Activated CD8-positive, alpha-beta memory T cell treated with anti-CD3 and anti-CD28 coated beads for 36 hours (primary cell): ENCODE measurements at regions not wholly inside any gene's neighbourhood (a gene's known extent, or its start where the extent isn't known, plus 50 kb on each side); places are given as distances from the start of the nearest gene placed in this dataset.

Source experiments
- CTCF ChIA-PET: fragments of 350-600 bp; sonication (Branson Sonifier 250); formaldehyde crosslinking; loops from one replicate; lab custom pipeline; 2021; ENCODE audit warnings: antibody characterized with exemption; lab: Charles Lee
- POLR2A ChIA-PET: fragments of 350-600 bp; sonication (Branson Sonifier 250); formaldehyde crosslinking; loops from one replicate; lab custom pipeline; 2021; ENCODE audit warnings: antibody characterized with exemption; lab: Charles Lee

GRCh38 chr1:25110036-25110435 lies 122.3 kb downstream of the SYF2 start:
- ChIA-PET CTCF (interaction anchor here (1.1 kb wide), 1 partner anchor 11 kb away, joined by 3 read pairs; no protein-coding TSS in a partner anchor), POLR2A (no interaction called here)

DNA sequence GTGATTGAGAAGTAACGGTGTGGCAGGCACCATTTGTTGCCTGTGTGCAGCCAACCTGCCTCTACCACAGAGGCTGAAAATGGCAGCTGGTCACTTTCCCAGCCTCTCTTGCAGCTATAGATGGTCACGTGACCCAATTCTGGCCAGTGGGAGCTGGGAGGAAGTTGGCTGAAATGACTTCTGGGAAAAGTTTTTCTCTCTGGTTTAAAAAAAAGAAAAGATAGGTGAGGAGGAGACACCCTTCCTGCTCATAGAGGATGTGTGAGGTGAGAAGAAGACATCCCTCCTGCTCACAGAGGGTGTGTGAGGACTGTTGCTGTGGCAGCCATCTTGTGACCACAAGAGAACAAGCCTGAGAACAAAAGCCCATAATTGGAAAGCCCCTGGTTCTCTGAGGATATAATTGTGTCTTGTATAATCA lies 122.8 kb downstream of the SYF2 start:
- ChIA-PET POLR2A (no interaction called here), CTCF (interaction anchor here (1.1 kb wide), 1 partner anchor 11 kb away, joined by 3 read pairs; no protein-coding TSS in a partner anchor)

- POLR2A ChIA-PET = no interaction called here
Observed at GRCh38 chr1:25107643-25108010, 124.7 kb downstream of the SYF2 start.

DNA sequence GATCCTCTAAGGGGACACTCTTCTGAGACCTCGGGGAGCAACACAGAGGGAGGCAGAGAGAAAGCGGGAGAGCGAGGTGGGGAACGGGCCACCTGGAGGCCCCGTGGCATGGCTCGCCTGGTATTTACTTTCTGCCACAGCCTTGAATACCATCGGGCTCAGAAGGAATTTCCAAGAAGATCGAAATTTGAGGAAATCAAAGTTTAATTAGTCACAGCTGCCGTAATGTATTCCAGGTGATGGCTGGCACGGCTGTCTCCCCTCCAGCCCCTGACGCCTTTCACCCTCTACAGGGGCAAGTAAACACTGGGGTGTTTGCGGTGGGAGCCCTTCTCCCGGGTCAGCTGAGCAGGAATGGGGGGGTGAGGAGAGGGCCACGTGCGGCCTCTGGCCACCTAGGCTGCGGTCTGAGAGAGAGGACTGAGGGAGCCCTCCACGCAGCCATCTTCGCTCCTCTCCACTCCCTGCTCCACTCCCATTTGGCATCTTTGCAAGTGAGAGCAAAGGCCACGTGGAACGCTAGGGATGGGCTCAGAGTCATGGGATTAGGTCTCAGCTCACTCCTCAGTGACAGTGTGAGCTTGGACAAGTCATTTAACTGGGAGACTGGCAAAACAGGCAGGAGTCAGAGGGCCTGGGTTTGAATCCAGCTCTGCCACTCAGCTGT lies 125.2 kb downstream of the SYF2 start:
- ChIA-PET CTCF (interaction anchor here (0.5 to 1.4 kb wide), 3 partner anchors 10 to 837 kb away, joined by 3 to 6 read pairs (median 3); no protein-coding TSS in a partner anchor), POLR2A (no interaction called here)

More at GRCh38 chr1:25107643-25108010, 124.7 kb downstream of the SYF2 start:
- CTCF ChIA-PET = interaction anchor here (0.9 kb wide), 1 partner anchor 65 kb away, joined by 3 read pairs; no protein-coding TSS in a partner anchor

GRCh38 chr1:25106352-25106751 lies 126.0 kb downstream of the SYF2 start:
- CTCF ChIA-PET = interaction anchor here (0.5 to 1.4 kb wide), 3 partner anchors 9 to 838 kb away, joined by 3 to 6 read pairs (median 3); no protein-coding TSS in a partner anchor
- POLR2A ChIA-PET = no interaction called here

DNA sequence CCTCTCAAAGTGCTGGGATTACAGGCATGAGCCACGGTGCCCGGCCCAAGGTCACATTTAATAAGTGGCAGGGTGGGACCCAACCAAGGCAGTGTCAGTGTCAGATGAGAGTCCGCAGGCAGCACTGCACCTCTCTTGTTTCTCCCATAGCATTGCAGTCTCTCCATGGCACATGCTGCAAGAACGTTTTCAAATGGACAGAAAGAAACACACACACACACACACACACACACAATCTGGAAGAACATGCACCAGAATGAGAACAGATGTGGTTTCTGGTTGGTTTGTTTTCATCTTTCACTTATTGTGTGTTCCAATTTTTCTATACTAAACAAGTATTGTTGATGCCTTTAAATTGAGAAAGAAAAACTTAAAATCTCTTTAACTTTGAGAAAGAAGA lies 126.5 kb downstream of the SYF2 start:
- CTCF ChIA-PET = interaction anchor here (0.8 to 1.4 kb wide), 2 partner anchors 8 to 69 kb away, joined by 3 read pairs; no protein-coding TSS in a partner anchor
- POLR2A ChIA-PET = no interaction called here

DNA sequence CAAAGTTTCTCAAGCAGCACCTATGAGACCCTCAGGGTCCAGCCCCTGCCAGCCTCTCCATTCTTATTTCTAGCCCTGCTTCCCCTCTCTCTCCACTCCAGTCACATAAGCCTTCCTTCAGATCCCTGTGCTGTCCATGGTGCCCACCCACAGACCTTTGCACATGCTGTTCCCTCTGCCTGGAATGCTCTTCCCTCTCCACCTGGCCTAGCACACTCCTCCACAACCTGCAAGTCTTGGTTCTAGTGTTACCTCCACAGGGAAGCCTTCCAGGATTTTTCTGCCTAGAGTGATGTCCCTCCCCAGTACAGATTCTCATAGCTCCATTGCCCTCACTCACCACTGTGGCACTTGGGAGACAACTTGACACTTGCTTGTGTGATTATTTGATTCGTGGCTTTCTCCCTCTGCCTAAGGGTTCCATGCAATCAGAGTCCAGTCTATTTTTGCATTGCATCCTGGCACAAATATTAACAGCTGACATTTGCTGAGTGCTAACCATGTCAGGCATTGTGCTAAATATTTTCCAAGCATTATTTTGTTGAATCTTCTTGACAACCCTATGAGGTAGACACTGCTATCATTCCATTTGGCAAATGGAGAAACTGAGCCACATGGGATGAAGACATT lies 127.3 kb downstream of the SYF2 start:
- POLR2A ChIA-PET = no interaction called here

DNA sequence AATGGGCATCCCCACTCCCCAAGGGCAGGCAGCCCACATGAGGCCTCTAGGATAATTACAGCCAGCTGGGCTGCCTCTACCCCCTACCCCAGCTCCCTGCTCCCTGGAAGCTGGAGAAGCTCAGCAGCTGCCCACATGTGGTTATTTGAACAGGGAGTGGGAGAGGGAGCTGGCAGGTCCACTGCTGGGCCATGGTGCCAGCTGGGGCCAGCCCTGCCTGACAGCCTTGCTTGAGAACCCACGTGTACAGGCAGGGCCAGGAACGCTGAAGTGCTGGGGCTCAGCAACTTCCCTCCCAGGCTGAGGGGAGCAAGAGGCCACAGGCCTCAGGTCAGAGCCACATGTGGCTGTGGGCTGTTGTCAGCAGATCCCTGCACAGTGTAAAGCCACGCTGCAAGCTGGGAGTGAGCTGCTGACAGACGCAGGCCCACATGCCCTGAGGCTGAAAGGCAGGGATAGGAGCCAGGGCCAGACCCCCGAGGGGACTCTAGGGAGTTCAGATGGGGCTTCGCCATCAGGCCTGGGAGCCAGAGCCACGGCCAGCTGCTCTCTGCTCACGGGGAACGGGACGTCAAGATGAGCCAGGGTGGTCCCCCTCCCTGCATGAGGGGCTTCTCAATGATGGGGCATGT lies 129.0 kb downstream of the SYF2 start:
- ChIA-PET CTCF (interaction anchor here (1.0 kb wide), 1 partner anchor 138 kb away, joined by 4 read pairs; no protein-coding TSS in a partner anchor), POLR2A (interaction anchor here (0.6 kb wide), 1 partner anchor 180 kb away, joined by 13 read pairs; no protein-coding TSS in a partner anchor)

More for the DNA sequence above, 127.3 kb downstream of the SYF2 start:
- CTCF ChIA-PET = interaction anchor here (0.6 kb wide), 2 partner anchors 254 to 255 kb away, joined by 3 read pairs; no protein-coding TSS in a partner anchor

DNA sequence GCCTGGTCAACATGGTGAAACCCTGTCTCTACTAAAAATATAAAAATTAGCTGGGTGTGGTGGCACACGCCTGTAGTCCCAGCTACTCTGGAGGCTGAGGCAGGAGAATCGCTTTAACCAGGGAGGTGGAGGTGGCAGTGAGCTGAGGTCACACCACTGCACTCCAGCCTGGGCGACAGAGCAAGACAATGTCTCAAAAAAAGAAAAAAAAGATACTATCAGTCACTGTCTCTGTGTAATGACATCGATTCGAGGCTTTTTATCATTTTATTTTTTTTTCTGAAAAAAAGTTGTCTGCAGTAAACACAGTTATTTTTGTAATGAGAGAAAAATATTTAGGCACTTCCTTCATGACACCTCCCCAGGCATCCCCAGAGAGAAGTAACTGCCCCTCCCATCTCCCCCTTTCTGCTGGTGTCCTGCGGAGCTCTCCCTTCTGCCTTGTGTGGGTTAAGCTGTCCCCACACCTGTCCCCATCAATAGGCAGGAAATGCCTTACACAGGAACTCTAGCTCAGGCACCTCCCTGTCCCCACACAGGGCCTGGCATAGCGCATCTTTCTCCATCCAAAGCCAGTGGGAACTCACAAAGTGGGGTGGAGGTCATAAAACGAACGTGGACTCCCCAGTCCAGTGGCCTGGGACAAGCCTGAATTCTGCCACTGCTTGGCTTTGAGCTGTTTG lies 132.0 kb downstream of the SYF2 start:
- ChIA-PET CTCF (interaction anchor here (0.6 to 2.9 kb wide), 20 partner anchors 10 to 252 kb away, joined by 3 to 12 read pairs (median 4); no protein-coding TSS in a partner anchor), POLR2A (interaction anchor here (0.5 to 2.1 kb wide), 5 partner anchors 17 to 171 kb away, joined by 3 to 7 read pairs (median 5); partner anchors contain the start of gene RUNX3)

- ChIA-PET CTCF (interaction anchor here (0.6 to 2.9 kb wide), 16 partner anchors 9 to 251 kb away, joined by 3 to 12 read pairs (median 4); no protein-coding TSS in a partner anchor), POLR2A (interaction anchor here (0.5 to 1.7 kb wide), 6 partner anchors 34 to 461 kb away, joined by 3 to 11 read pairs (median 4); no protein-coding TSS in a partner anchor)
Observed at GRCh38 chr1:25099343-25099951, 132.9 kb downstream of the SYF2 start.

- POLR2A ChIA-PET = interaction anchor here (0.5 to 1.7 kb wide), 4 partner anchors 11 to 134 kb away, joined by 3 to 5 read pairs (median 3); no protein-coding TSS in a partner anchor
- CTCF ChIA-PET = interaction anchor here (0.6 to 2.3 kb wide), 9 partner anchors 9 to 250 kb away, joined by 3 to 8 read pairs (median 3); no protein-coding TSS in a partner anchor
Observed at GRCh38 chr1:25098717-25099116, 133.6 kb downstream of the SYF2 start.

DNA sequence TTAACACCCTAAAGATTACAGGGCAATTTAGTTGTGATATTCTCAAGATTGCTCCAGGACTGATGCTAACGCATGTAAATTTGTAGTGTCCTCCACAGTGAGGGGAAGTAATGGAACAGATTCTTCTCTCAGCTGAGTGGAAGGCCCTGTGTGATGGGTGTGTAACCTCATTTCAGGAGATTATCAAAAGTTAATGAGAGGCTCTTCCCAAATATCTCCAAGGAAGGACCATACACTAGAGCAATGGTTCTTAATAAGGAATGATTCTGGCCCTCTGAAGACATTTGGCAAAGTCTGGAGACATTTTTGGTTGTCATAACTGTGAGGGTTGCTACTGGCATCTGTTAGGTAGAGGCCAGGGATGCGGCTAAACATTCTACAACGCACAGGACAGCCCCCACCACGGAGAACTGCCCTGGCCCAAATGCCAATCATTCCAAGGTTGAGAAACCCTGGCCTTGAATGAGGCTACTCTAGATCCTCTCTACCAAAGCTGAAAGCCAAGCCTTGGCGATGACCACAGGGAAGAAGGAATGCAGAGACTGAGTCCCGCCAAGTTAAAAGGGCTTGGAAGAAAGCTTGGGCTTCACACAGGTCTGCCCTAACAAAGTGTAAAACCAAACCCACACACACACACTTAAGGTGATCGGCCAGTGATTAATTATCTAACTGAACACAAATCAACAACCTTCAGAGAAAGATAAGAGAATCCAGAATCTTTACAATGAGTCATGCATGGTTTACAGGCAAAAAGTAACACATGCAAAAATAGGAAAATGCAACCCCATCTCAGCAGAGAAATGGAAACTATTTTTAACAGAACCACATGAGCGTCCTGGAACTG lies 135.8 kb downstream of the SYF2 start:
- ChIA-PET POLR2A (no interaction called here), CTCF (interaction anchor here (0.9 to 1.4 kb wide), 3 partner anchors 10 to 164 kb away, joined by 3 read pairs; no protein-coding TSS in a partner anchor)

GRCh38 chr1:25095635-25096200 lies 136.6 kb downstream of the SYF2 start:
- POLR2A ChIA-PET = interaction anchor here (1.0 kb wide), 1 partner anchor 222 kb away, joined by 3 read pairs; no protein-coding TSS in a partner anchor

GRCh38 chr1:25094995-25095394 lies 137.3 kb downstream of the SYF2 start:
- CTCF ChIA-PET = no interaction called here
- POLR2A ChIA-PET = interaction anchor here (1.0 kb wide), 1 partner anchor 222 kb away, joined by 3 read pairs; no protein-coding TSS in a partner anchor

More at GRCh38 chr1:25095635-25096200, 136.6 kb downstream of the SYF2 start:
- CTCF ChIA-PET = interaction anchor here (0.9 kb wide), 1 partner anchor 163 kb away, joined by 3 read pairs; no protein-coding TSS in a partner anchor

DNA sequence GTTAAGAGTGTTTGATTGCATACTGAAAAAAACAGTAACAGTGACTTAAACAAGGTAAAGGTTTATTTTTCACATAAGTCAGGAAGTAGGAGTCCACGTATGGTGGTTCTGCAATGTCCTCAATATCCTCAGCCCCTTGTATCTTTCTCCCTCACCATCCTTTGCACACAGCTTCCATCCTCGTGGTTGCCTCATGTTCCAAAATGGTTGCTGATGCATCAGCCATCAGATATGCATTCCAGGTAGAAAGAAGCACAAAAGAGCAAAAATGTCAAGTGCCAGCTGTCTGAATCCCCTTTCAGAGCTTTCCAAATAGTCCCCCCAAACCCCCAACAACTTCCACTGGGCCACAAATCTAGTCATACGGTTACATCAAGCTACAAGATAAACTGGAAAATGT lies 138.1 kb downstream of the SYF2 start:
- POLR2A ChIA-PET = no interaction called here
- CTCF ChIA-PET = no interaction called here

GRCh38 chr1:25091658-25092057 lies 140.6 kb downstream of the SYF2 start:
- CTCF ChIA-PET = interaction anchor here (0.8 to 1.4 kb wide), 2 partner anchors 53 to 57 kb away, joined by 3 read pairs; no protein-coding TSS in a partner anchor
- POLR2A ChIA-PET = no interaction called here
